ENCODE measurements at regions not wholly inside any gene's neighbourhood (a gene's known extent, or its start where the extent isn't known, plus 50 kb on each side); places are given as distances from the start of the nearest gene placed in this dataset.

- no peaks in the 10 kb centered on the region for H3K4me1 ChIP-seq (ENCODE audit: control insufficient read depth, extremely low read depth, insufficient read depth, low read length)
- H3K36me3 ChIP-seq (ENCODE audit: control insufficient read depth in 2 of 2, extremely low read depth in 1 of 2, insufficient read depth in 2 of 2, low read length in 2 of 2) = no peaks in the 10 kb centered on the region
- H2AFZ ChIP-seq (ENCODE audit: low read depth, low read length) = no peak overlapping the region
- CTCF ChIA-PET = no interaction called here
- intact Hi-C loops (cut with micrococcal nuclease) (no loop called here), dilution Hi-C loops (cut with MboI; ENCODE audit: extremely low pct_ligation_motif_present, low sequenced_read_pairs) (no loop called here)
- no peaks in the 10 kb centered on the region for H3K27me3 ChIP-seq (ENCODE audit: control insufficient read depth in 2 of 2, insufficient read depth in 2 of 2, low read length in 2 of 2)
- no peaks in the 10 kb centered on the region for H3K9me1 ChIP-seq (replicated peaks; ENCODE audit: control insufficient read depth, extremely low read depth, insufficient read depth, low read length)
- DNase-seq (ENCODE audit: low read depth, low spot score) (no peak), FAIRE-seq (no peak)
- H3K27ac ChIP-seq (ENCODE audit: insufficient read depth, low read depth, low read length) = no peak overlapping the region
- no peak overlapping the region for H3K9ac ChIP-seq (replicated peaks; ENCODE audit: extremely low read depth, insufficient read depth, low read length)
- H3K4me2 ChIP-seq (ENCODE audit: insufficient read depth, low read length) = no peak overlapping the region
- TF ChIP-seq GATA2 (IDR thresholded peaks at IDR 0.05; ENCODE audit: insufficient read depth, insufficient read length, low read depth, low read length) (no peak), POLR2AphosphoS5 (IDR thresholded peaks at IDR 0.05; ENCODE audit: insufficient read depth, low read depth, low read length) (no peak), JUN (IDR thresholded peaks at IDR 0.05; ENCODE audit: borderline replicate concordance, insufficient read depth, insufficient read length, low read depth) (no peak), EZH2 (IDR thresholded peaks at IDR 0.05; ENCODE audit: borderline replicate concordance, low read depth, low read length, severe bottlenecking) (no peak), MAX (IDR thresholded peaks at IDR 0.05; ENCODE audit: insufficient read depth, insufficient read length) (no peak), CTCF (IDR thresholded peaks at IDR 0.05; ENCODE audit: extremely low read depth in 1 of 2, insufficient read depth in 1 of 2, low read depth in 1 of 2, low read length in 2 of 2) (no peak), POLR2A (IDR thresholded peaks at IDR 0.05; ENCODE audit: low read depth, low read length) (no peak), FOS (IDR thresholded peaks at IDR 0.05; ENCODE audit: borderline replicate concordance, insufficient read depth, low read length) (no peak), MYC (IDR thresholded peaks at IDR 0.05; ENCODE audit: low read depth, low read length) (no peak)
- H3K9me3 ChIP-seq (replicated peaks; ENCODE audit: control insufficient read depth, insufficient read depth, low read length) = no peaks in the 10 kb centered on the region
- H4K20me1 ChIP-seq (replicated peaks; ENCODE audit: control insufficient read depth, extremely low read depth, insufficient read depth, low read length) = no peaks in the 10 kb centered on the region
- POLR2A ChIA-PET = no interaction called here
- no peaks in the 10 kb centered on the region for H3K79me2 ChIP-seq (ENCODE audit: control insufficient read depth, insufficient read depth, low read length)
- H3K4me3 ChIP-seq (replicated peaks in 1 of 3; ENCODE audit: insufficient read depth in 1 of 3, low read depth in 1 of 3, low read length in 3 of 3) = no peak overlapping the region
- no TSS peak for BruUV-seq (replicated peaks)
These were observed 502.3 kb downstream of the AACS start for GRCh38 chr12:125567581-125567980.

All from endothelial cell of umbilical vein (primary cell).